Retinal pigment epithelial cell (primary cell): ENCODE measurements at regions not wholly inside any gene's neighbourhood (a gene's known extent, or its start where the extent isn't known, plus 50 kb on each side); places are given as distances from the start of the nearest gene placed in this dataset.

Experiments
- DNase-seq: peaks from one replicate; pipeline ENCODE4 v3.0.0-alpha.2; 2010; ENCODE audit warnings: low read depth
- H3K4me3 ChIP-seq: 2 replicates; pipeline ENCODE4 v1.5.1; 2011; ENCODE audit warnings: mild to moderate bottlenecking, low read length, control low read depth, moderate library complexity
- TF ChIP-seq, protein P1 (sequence below): conservative IDR thresholded peaks from 2 replicates; pipeline ENCODE4 v1.5.1; 2011; ENCODE audit warnings: low read depth, low read length, control low read depth, inconsistent platforms

DNA sequence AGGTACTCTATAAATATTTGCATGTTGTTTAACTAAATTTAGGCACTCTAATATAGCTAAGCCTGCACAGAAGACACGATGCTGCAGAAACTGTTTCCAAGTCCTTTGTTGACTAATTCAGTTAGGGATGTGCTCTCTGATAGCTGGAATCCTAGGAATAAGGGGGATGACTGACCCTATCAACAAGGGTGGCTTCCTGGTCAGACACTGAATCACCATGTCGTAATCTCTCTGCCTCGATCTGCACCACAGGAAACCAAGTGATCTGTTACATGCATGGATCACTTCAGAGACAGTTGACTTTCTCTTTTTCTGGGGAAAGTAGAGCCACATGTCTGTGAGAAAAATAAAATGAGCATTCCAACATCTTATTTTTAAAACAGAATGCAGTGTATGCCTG is 169.1 kb downstream of the GUCY2F start:
- DNase-seq: no peak
- H3K4me3 ChIP-seq: no peak overlapping the region
- TF ChIP-seq, protein P1, sequence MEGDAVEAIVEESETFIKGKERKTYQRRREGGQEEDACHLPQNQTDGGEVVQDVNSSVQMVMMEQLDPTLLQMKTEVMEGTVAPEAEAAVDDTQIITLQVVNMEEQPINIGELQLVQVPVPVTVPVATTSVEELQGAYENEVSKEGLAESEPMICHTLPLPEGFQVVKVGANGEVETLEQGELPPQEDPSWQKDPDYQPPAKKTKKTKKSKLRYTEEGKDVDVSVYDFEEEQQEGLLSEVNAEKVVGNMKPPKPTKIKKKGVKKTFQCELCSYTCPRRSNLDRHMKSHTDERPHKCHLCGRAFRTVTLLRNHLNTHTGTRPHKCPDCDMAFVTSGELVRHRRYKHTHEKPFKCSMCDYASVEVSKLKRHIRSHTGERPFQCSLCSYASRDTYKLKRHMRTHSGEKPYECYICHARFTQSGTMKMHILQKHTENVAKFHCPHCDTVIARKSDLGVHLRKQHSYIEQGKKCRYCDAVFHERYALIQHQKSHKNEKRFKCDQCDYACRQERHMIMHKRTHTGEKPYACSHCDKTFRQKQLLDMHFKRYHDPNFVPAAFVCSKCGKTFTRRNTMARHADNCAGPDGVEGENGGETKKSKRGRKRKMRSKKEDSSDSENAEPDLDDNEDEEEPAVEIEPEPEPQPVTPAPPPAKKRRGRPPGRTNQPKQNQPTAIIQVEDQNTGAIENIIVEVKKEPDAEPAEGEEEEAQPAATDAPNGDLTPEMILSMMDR: no peak

GRCh38 chrX:109310031-109310430 is 171.9 kb downstream of the GUCY2F start:
- no peak for DNase-seq
- TF ChIP-seq, protein P1: no peak

GRCh38 chrX:109301177-109301576 is 180.7 kb downstream of the GUCY2F start:
- TF ChIP-seq, protein P1: no peak
- no peak overlapping the region for H3K4me3 ChIP-seq

More at GRCh38 chrX:109310031-109310430, 171.9 kb downstream of the GUCY2F start:
- H3K4me3 ChIP-seq: no peak overlapping the region

DNA sequence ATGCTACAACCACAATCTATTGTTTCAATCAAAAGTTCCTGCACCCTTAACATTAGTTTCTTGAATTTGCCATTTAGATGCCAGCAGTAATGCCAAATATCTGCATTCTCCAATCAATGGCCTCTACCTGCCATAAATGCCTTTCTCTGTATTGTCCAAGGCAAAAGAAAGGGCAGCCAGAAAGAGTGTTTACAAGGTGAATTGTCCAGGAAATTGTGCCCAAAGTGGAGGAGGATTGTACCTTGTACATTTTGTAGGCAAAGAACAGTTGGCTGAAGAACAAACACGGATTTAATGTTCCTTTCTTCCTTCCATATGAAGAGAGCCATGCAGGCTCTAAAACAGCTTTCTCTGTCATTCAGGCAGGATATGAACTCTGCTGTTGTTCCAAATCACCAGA is 181.5 kb downstream of the GUCY2F start:
- TF ChIP-seq, protein P1: no peak
- H3K4me3 ChIP-seq: no peak overlapping the region

More at GRCh38 chrX:109301177-109301576, 180.7 kb downstream of the GUCY2F start:
- DNase-seq: no peak

GRCh38 chrX:109299091-109299490 is 182.8 kb downstream of the GUCY2F start:
- TF ChIP-seq, protein P1: no peak
- no peak for DNase-seq
- no peak overlapping the region for H3K4me3 ChIP-seq

More for the DNA sequence above, 181.5 kb downstream of the GUCY2F start:
- DNase-seq: no peak

DNA sequence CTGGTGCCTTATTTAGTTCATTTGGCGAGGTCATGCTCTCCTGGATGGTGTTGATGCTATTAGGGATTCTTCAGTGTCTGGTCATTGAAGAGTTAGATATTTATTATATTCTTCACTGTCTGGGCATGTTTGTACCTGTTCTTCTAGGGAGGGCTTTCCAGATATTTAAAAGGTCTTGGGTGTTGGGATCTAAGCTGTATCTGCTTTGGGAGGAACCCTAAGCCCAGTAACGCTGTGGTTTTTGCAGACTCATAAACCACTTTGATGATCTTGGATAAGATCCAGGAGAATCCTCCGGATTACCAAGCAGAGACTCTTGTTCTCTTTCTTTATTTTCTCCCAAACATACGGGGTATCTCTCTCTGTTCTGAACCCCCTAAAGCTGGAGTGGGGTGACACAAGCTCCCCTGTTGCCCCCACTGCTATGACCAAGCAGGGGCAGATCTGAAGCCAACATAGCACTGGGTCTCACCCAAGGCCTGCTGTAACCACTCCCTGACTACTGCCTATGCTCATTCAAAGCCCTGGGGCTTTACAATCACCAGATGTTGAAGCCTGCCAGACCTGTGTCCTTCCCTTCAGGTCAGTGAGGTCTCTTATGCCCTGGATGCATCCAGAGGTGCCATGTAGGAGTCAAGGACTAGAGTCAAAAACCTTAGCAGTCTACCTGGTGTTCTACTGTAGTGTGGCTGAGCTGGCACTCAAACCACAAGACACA is 187.6 kb downstream of the GUCY2F start:
- H3K4me3 ChIP-seq: no peak overlapping the region
- TF ChIP-seq, protein P1: no peak
- no peak for DNase-seq

DNA sequence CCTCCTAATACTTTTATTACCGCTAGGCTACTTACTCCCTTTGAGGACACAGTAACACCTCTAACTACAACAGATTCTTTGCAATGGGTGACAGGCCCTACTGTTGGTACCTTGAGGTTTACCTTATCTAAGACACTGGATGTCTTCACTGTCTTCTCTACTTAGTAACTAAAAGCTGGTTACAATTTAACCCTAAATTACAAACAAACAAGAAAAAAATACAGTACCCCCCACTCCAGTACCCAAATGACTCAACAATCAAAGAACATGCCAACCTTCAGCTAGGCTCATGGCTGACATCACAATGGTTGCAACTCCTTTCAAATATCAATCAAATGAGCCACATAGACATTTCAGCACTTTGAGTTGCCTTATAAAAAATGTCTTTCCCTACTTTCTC is 198.0 kb downstream of the GUCY2F start:
- no peak for DNase-seq
- no peak overlapping the region for H3K4me3 ChIP-seq
- TF ChIP-seq, protein P1: no peak
